ENCODE measurements at regions not wholly inside any gene's neighbourhood (a gene's known extent, or its start where the extent isn't known, plus 50 kb on each side); places are given as distances from the start of the nearest gene placed in this dataset.

DNA sequence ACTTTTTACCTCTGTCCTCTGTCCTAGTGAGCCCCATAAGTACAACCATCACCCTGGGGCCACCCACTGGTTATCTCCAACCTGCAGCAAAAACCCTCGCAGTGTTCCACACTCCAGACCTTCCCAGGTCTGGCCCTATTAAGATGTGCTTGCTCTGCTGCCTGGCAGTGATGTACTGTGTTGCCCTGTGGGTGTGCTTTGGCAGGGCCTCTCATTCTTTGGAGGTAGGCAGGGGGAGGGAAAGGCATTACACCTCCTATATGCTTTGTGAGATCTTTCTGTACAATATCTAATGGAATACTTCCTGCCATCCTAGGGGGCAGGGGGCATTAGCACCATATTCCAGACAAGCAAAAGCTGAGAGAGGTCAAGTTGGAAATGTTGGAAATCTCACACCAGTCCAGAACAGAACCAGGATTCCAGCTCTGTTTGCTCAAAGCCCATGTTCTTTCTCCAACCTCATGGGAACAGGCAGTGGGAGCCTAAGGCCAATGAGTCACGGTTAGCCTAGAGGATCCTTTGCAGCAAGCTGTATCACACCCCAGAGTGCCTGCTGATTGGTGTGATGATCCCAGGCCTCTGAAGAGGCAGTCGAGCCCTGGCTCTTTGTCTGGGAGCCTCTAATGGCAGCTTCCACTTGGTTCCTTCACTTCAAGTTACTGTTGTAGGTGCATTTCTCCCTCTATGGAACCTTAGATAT is 59.7 kb upstream of the UBL3 start:
- TF ChIP-seq, protein P1, sequence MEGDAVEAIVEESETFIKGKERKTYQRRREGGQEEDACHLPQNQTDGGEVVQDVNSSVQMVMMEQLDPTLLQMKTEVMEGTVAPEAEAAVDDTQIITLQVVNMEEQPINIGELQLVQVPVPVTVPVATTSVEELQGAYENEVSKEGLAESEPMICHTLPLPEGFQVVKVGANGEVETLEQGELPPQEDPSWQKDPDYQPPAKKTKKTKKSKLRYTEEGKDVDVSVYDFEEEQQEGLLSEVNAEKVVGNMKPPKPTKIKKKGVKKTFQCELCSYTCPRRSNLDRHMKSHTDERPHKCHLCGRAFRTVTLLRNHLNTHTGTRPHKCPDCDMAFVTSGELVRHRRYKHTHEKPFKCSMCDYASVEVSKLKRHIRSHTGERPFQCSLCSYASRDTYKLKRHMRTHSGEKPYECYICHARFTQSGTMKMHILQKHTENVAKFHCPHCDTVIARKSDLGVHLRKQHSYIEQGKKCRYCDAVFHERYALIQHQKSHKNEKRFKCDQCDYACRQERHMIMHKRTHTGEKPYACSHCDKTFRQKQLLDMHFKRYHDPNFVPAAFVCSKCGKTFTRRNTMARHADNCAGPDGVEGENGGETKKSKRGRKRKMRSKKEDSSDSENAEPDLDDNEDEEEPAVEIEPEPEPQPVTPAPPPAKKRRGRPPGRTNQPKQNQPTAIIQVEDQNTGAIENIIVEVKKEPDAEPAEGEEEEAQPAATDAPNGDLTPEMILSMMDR (IDR thresholded peaks at IDR 0.05; ENCODE audit: insufficient read depth, low read length, poor library complexity, severe bottlenecking): no peak
- DNase-seq (ENCODE audit: low read depth): no peak
- H3K27me3 ChIP-seq (ENCODE audit: control insufficient read depth, insufficient read depth, low read length): no peaks in the 10 kb centered on the region
- no peak overlapping the region for H3K4me3 ChIP-seq (ENCODE audit: low read depth, low read length)
- H3K36me3 ChIP-seq (ENCODE audit: control insufficient read depth, insufficient read depth, low read length): no peaks in the 10 kb centered on the region

DNA sequence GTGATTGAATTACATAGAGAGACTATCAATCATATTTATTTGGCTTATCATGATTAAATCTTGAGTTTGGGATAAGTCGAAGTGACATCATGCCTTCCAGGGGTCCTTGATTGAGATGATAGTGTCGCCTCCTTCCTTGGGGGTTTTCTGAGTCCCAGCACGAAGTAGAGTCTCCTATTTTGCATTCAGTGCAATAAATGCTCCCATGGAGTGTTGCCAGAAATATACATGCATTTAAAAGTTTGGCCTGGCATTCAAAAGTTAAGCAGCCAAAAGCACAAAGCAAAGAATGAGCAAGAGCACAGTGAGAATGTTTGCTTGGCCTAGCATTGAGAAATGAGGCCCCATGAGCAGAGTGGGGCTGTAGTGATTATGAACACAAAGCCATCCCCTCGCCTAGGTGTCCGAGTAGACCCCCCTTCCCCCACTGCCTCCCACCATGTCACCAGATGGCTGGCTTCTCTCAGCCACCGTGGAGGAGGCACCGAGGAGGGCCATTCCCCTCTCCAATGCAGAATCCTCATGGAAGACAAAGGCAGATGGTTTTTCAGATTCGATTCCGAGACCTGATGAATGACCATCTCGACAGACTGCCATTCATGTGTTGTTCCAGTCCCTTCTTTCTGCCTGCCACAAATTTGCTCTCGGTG is 58.8 kb upstream of the UBL3 start:
- no peaks in the 10 kb centered on the region for H3K27me3 ChIP-seq (ENCODE audit: control insufficient read depth, insufficient read depth, low read length)
- no peaks in the 10 kb centered on the region for H3K36me3 ChIP-seq (ENCODE audit: control insufficient read depth, insufficient read depth, low read length)
- H3K4me3 ChIP-seq (ENCODE audit: low read depth, low read length): no peak overlapping the region
- no peak for DNase-seq (ENCODE audit: low read depth)
- TF ChIP-seq, protein P1 (IDR thresholded peaks at IDR 0.05; ENCODE audit: insufficient read depth, low read length, poor library complexity, severe bottlenecking): no peak

DNA sequence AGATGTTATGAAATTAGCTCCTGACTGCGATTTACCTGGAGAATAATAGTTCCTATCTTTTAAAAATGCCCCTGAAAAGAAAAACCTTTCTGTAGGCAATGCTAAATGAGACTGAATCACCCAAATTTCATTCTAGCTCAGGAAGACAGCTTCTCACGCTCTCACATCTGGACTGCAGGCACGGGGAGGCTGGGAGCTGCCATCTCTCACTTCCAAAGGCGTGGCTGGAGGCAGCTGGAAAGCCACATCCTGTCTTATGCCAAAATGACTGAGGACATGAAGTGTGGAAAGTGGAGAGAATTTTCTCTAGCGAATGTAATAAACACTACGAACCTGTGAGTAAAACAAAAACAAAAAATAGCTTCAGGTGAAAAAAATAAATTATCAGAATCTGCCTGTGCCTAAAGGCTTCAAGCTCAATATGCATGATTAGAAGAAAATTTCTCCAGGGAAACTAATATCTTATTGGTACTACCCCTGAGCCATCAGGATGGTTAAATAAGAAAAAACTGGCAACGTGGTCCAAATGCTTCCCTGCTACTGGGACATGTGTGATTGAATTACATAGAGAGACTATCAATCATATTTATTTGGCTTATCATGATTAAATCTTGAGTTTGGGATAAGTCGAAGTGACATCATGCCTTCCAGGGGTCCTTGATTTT is 58.1 kb upstream of the UBL3 start:
- Histone ChIP-seq H3K4me3 (ENCODE audit: low read depth, low read length) (no peak overlapping the region), H3K36me3 (ENCODE audit: control insufficient read depth, insufficient read depth, low read length) (no peaks in the 10 kb centered on the region), H3K27me3 (ENCODE audit: control insufficient read depth, insufficient read depth, low read length) (no peaks in the 10 kb centered on the region)
- DNase-seq (ENCODE audit: low read depth): no peak
- TF ChIP-seq, protein P1 (IDR thresholded peaks at IDR 0.05; ENCODE audit: insufficient read depth, low read length, poor library complexity, severe bottlenecking): no peak

DNA sequence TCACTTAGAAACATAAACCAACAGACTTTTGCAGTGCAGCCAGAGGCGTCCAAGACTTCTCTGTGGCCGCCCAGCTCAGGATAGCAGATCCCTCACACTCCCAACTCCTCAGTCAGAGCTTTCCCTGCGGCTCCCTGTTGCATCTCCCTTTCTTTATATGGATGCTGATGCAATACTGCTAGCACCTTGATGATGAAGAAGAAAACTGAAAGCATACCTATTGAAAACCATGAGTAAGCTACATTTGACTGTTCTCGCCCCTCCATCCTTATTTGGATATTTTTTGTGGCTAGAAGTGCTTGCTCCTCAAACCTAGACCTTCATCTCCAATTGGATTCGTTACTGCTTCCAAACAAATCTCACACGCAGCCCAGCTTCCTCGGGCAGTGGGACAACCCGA is 57.3 kb upstream of the UBL3 start:
- TF ChIP-seq, protein P1 (IDR thresholded peaks at IDR 0.05; ENCODE audit: insufficient read depth, low read length, poor library complexity, severe bottlenecking): no peak
- Histone ChIP-seq H3K4me3 (ENCODE audit: low read depth, low read length) (no peak overlapping the region), H3K27me3 (ENCODE audit: control insufficient read depth, insufficient read depth, low read length) (no peaks in the 10 kb centered on the region), H3K36me3 (ENCODE audit: control insufficient read depth, insufficient read depth, low read length) (no peaks in the 10 kb centered on the region)
- DNase-seq (ENCODE audit: low read depth): no peak

DNA sequence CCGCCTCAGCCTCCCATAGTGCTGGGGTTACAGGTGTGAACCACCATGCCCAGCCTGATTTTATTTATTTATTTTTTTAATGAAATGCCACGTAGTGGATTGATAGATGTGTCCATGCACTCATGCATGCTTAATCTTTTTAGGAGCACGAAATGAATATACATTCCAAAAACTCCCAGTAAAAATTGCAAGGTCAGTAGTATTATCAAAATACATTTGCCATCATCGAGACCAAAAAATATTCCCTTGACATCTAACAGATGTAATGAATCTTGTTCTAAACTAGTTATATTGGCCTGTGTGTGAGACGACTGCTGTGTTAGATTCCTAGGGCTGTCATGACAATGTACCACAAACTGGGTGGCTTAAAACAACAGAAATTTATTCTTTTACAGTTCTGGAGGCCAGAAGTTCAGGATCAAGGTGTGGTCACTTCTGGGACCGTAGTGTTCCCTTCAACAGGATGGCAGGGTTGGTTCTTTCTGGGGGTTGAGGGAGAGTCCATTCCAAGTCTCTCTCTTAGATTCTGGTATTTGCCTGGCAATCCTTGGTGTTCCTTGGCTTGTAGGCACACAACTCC is 56.1 kb upstream of the UBL3 start:
- no peak for DNase-seq (ENCODE audit: low read depth)
- Histone ChIP-seq H3K27me3 (ENCODE audit: control insufficient read depth, insufficient read depth, low read length) (no peaks in the 10 kb centered on the region), H3K4me3 (ENCODE audit: low read depth, low read length) (no peak overlapping the region), H3K36me3 (ENCODE audit: control insufficient read depth, insufficient read depth, low read length) (no peaks in the 10 kb centered on the region)
- TF ChIP-seq, protein P1 (IDR thresholded peaks at IDR 0.05; ENCODE audit: insufficient read depth, low read length, poor library complexity, severe bottlenecking): no peak

Measured in kidney epithelial cell (primary cell).